ENCODE measurements at regions not wholly inside any gene's neighbourhood (a gene's known extent, or its start where the extent isn't known, plus 50 kb on each side); places are given as distances from the start of the nearest gene placed in this dataset.
"Not testable (repeated sequence)": the region's sequence is repeated elsewhere in the genome, so short reads cannot be mapped to it uniquely, and the experiment has no call there.

DNA sequence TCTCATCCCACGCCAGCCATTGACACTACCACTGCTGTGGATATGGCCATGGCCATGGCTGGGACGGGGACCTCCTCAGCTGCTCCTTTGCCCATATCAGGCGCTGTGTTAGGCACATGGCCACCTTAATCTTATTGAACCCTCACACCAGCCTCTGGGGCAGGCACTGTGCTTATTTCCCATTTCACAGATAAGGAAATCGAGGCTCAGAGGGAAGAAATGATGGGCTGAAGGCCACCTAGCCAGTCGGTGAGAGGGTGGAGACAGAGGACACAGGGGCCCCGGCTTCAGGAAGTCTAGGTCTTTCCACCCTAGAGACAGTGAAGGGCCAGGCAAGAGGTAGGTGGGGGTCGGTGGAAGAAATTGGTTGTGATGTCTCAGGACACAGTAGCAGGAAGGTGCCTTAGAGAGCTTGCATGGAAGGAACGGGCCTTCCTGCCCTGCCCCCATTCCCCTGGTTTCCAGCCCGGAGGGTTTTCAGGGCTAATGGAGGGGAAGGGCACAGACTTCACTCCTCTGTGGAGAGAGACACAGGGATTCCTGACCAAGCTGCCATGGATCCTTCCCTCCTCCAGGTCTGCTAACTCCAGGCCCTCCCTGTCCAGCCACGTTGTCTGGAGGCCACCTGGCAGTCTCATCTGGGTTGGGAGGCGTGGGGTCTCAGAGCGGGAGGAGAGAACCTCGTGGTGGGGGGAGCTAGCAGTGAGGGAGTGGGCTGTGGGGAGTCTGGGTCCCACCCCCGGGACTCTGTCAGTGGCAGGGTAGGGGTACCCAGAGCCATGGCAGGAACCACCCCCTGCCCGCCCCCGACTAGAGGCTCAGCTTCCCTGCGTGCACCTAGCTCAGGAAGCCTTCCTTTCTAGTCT lies 120.4 kb downstream of the VEGFA start:
- intact Hi-C loops (cut with DNase I, micrococcal nuclease), result no loop called here
- DNase-seq (no peak), ATAC-seq (no peak)

- intact Hi-C loops (cut with DNase I, micrococcal nuclease), result no loop called here
- ATAC-seq (no peak), DNase-seq (no peak)
These were observed 118.1 kb downstream of the VEGFA start for GRCh38 chr6:43887906-43888683.

- intact Hi-C loops (cut with DNase I, micrococcal nuclease), result no loop called here
- ATAC-seq (no peak), DNase-seq (no peak)
These were observed 117.4 kb downstream of the VEGFA start for GRCh38 chr6:43887340-43887858.

DNA sequence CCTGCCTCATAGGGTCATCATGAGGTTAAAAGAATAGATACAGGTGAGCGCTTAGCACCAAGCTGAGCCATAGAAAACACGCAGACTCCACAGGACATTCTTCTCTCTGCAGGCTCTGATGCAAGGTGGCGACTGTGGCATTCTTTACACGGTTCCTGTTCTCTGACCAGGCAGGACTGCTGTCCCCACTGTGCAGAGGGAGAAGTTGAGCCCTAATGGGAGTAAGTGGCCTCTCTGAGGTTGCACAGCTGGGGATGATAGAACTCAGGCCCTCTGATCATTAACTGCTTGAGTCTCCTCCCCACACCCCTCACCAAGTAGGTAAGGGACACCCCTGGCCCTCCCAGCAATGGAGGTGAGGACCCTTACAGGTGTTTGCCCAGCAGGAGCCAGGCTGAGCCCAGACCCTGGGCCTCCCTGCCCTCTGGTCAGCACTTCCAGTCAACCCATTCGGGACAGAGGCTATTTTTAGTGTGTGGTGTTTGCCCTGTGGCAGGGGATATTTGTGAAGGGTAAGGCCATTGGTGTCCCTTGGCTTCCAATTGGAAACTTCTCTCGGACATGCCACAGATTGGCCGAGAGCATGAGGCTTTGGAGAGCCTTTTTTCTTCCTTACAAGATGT lies 116.8 kb downstream of the VEGFA start:
- ATAC-seq (no peak), DNase-seq (no peak)
- intact Hi-C loops (cut with DNase I, micrococcal nuclease), result no loop called here

DNA sequence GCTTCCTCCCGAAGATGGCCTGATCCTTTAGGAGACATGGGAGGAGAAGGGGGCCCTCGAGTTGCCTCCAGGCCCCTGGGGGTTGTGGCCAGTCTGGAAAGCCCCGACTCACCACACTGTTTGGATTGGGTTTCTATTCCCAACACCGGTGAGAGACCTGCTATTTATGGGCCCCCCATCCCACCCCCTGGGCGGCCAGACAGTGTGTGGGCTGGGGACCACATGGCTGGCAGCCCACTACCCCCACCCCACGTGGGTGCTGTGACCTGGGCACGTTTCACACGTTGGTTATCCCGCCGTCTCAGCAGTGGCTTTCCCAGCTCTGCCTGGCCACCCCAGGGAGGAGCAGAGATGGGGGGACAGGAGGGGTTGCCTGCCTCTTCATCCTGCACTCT lies 116.1 kb downstream of the VEGFA start:
- DNase-seq (no peak), ATAC-seq (no peak)
- intact Hi-C loops (cut with DNase I, micrococcal nuclease), result no loop called here

- ATAC-seq (no peak), DNase-seq (no peak)
- intact Hi-C loops (cut with DNase I, micrococcal nuclease), result no loop called here
These were observed 115.5 kb downstream of the VEGFA start for GRCh38 chr6:43885399-43886066.

DNA sequence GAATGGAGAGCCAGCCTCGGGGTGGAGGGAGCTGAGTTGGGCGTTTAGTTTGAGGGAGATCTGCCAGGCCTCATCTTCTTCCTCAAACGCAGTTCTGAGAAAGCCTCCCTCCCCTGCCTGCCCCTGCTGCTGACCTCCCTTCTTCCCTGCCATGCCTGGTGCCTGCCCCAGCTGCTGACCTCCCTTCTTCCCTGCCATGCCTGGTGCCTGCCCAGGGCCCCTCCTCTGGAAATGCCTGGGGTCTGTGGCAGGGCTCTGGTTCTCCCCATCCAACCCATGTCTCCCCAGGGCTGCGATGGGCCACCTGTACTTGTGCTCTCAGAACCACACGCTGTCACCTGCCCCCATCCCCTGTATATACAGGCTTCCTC lies 114.6 kb downstream of the VEGFA start:
- intact Hi-C loops (cut with DNase I, micrococcal nuclease), result no loop called here
- DNase-seq (no peak), ATAC-seq (no peak)

GRCh38 chr6:43883847-43884651 lies 114.0 kb downstream of the VEGFA start:
- intact Hi-C loops (cut with DNase I, micrococcal nuclease), result no loop called here
- DNase-seq (no peak), ATAC-seq (no peak)

DNA sequence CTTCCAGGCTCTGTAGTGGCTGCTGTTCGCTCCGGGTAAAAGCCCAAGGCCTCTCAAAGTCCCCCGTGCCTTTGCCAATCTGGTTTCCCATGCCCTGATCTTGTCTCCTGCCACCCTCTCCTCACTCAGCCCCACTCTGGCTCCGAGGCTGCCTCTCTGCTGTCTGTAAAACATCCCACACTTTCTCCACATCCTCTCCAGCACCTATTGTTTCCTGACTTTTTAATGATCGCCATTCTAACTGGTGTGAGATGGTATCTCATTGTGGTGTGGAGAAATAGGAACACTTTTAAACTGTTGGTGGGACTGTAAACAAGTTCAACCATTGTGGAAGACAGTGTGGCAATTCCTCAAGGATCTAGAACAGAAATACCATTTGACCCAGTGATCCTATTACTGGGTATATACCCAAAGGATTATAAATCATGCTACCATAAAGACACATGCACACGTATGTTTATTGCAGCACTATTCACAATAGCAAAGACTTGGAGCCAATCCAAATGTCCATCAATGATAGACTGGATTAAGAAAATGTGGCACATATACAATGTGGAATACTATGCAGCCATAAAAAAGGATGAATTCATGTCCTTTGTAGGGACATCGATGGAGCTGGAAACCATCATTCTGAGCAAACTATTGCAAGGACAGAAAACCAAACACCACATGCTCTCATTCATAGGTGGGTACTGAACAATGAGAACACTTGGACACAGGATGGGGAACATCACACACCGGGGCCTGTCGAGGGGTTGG lies 112.9 kb downstream of the VEGFA start:
- ATAC-seq; intact Hi-C loops (cut with DNase I, micrococcal nuclease); DNase-seq: not testable (repeated sequence)

DNA sequence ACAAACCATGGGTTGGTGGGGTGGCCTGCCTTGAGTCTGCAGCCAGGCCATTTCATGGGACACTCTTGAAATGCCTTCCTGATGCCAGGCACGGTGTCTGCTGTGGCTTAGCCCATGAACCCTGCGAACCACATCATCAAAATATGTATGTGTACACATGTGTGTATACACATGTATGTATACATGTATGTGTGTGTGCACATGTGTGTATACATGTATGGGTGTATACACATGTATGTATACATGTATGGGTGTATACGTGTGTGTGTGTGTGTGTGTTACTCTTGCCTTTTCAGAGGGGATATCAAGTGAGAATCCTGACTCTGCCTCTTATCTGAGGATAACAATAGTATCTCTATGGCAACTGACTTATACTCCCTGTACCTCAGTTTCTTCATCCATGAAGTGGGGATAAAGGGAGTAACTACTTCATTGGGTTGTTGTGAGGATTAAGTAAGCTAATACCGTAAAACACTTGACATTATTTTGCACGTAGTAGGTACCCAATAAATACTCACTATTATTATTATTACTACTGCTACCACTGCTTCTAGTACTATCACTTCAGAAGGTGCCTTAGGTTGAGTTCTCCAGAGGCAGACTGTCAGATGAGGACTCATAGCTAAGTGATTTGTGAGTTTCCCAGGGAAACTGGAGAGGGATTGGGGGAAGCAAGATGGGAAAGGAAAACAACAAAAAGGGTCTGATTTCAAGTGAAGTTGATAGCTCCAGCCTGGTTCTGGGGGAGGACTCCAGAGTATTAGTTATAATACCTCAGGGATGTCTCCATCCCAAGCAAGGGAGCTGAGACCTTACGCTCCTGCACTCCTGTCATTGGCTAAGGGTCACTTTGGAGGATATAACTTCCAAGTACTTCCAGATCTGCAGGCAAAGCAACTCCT lies 110.5 kb downstream of the VEGFA start:
- intact Hi-C loops (cut with DNase I, micrococcal nuclease), result no loop called here
- ATAC-seq (no peak), DNase-seq (no peak)

DNA sequence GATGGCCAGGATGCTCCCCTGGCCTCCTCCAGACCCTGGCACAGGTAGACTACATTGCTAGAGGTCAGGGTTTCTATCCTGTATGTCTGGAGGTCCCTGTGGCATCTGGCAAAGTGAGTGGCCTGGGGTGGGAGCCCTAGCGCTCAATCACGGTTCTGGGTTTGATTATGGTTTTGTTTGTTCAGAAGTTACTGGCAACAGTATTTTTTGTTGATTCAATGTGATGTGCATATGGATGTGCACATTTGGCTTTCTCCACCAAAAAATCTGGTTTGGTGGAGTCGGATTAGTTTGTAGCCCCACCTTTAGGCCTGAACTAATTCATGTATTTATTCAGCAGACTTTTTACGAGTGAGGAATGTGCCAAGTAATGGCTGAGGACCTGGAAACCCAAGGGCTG lies 109.7 kb downstream of the VEGFA start:
- ATAC-seq (no peak), DNase-seq (no peak)
- intact Hi-C loops (cut with DNase I, micrococcal nuclease), result no loop called here

DNA sequence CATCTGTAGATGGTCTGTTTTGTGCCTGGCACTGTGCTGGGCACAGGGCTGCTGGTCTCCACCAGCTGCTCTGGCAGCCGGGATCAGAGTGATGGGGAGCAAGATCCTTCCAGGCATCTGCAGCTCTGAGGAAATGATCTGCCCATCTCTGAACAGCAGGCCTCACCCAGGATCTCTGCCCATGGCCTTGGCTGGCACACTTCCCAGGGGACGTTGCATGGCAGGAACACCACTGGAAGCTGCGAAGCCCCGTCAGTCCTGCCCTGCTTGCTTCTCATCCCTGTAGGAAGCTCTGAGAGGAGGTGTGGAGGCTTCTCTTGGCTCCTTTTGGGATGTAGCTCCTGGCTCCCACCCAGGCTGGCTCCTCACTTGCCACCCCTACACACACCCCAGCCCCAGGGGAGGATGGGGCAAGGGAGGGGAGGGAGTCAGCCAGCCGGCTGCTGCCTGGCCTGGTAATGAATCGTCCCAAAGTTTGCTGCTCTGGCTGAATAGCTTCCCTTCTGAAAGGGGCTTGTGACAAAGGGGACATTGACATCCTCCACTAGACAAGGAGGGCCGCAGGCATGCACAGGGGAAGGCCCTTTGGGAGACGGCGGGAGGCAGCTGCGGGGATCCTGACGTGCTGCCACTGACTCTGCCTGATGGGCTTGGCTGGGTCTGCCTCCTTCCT lies 108.9 kb downstream of the VEGFA start:
- DNase-seq (peak in 1 of 2 donors; percentile 39), ATAC-seq (peak; percentile 30)
- intact Hi-C loops (cut with DNase I, micrococcal nuclease), result no loop called here

- intact Hi-C loops (cut with DNase I, micrococcal nuclease), result no loop called here
- ATAC-seq (no peak), DNase-seq (no peak)
These were observed 108.2 kb downstream of the VEGFA start for GRCh38 chr6:43878127-43878634.

DNA sequence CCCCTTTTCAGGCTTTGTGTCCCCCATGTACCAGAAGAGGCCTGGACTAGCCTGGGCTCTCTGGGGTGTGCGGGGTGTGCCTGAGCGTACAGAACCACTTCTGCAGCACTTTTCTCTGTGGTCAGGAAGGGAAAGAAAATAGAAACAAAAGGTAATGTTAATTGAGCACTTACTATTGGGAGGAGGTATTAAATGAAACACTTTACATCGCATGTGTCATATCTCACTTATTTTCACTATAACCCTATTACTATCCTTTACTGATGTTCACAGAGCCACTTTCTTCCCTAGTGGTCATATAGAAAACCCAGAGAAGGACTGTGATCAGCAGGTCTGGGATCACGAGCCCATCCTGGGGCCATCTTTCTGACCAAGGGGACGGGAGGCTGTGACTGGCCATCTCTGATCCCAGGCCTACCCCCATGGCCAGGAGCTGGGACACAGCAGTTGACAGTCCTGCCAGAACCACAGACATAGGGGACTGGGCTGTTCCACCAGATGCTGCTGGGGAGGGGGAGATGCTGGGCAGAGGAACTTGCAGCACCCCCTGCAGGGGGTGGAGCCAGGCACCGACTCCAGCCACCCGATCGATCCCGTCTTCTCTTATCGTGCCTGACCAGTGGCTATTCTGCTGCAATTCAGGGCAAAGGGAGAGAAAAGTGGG lies 107.6 kb downstream of the VEGFA start:
- no peak for DNase-seq
- no peak for ATAC-seq
- intact Hi-C loops (cut with DNase I, micrococcal nuclease), result no loop called here

DNA sequence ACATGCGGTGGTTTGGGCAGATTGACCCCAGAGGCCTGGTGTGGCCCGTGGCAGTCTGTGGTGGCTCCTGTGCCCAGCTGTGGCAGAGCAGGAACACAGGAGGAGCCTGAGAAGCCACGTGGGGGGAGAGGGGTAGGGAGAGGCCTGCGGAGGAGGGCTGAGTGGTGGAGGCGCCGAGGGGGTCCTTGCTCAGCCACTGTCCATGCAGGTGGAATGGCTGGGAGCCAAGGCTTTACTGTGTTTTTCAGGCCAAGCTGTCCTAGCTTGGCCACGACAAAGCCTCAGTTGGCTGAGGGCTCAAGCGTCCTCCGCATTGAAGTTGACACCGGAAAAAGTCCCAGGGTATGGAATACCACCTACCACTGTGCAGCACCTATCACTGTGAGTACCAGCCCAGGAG lies 107.0 kb downstream of the VEGFA start:
- DNase-seq (no peak), ATAC-seq (no peak)
- intact Hi-C loops (cut with DNase I, micrococcal nuclease), result no loop called here

All from left colon (tissue), 2 donors.